HEK293T (cell line): ENCODE measurements at regions not wholly inside any gene's neighbourhood (a gene's known extent, or its start where the extent isn't known, plus 50 kb on each side); places are given as distances from the start of the nearest gene placed in this dataset.

Source experiments
- CTCF ChIA-PET: fragments of 350-600 bp; formaldehyde crosslinking; extraction: SDS; loops from one replicate; lab custom pipeline; 2021; ENCODE audit warnings: antibody characterized with exemption, inconsistent platforms; lab: Yijun Ruan, JAX
- POLR2A ChIA-PET: fragments of 350-600 bp; formaldehyde crosslinking; extraction: SDS; loops from one replicate; lab custom pipeline; 2020; ENCODE audit warnings: antibody characterized with exemption, inconsistent platforms; lab: Yijun Ruan, JAX
- DNase-seq: peaks from one replicate; pipeline ENCODE4 v3.0.0; 2012; ENCODE audit warnings: mixed read lengths; ENCODE audit errors: extremely low spot score
- ARNT ChIP-seq: fragments of 450-650 bp; IDR thresholded peaks from 2 replicates; pipeline ENCODE4 v1.6.1; 2017; ENCODE audit warnings: mild to moderate bottlenecking
- BHLHE40 ChIP-seq: fragments of 450-650 bp; IDR thresholded peaks from 2 replicates; pipeline ENCODE4 v1.6.1; 2016; ENCODE audit warnings: mild to moderate bottlenecking, moderate library complexity, borderline replicate concordance
- CTBP1 ChIP-seq: fragments of 450-650 bp; IDR thresholded peaks from 2 replicates; pipeline ENCODE4 v1.6.1; 2016; ENCODE audit warnings: borderline replicate concordance
- ELF4 ChIP-seq: fragments of 450-650 bp; IDR thresholded peaks from 2 replicates; pipeline ENCODE4 v1.6.1; 2017; ENCODE audit warnings: antibody characterized with exemption
- FOXA1 ChIP-seq: fragments of 450-650 bp; IDR thresholded peaks from 2 replicates; pipeline ENCODE4 v1.6.1; 2016; ENCODE audit warnings: mild to moderate bottlenecking
- FOXK2 ChIP-seq: fragments of 450-650 bp; IDR thresholded peaks from 2 replicates; pipeline ENCODE4 v1.6.1; 2016; ENCODE audit warnings: mild to moderate bottlenecking
- FOXM1 ChIP-seq: fragments of 450-650 bp; IDR thresholded peaks from 2 replicates; pipeline ENCODE4 v1.6.1; 2017; ENCODE audit warnings: mild to moderate bottlenecking, borderline replicate concordance
- HDGF ChIP-seq: fragments of 450-650 bp; IDR thresholded peaks from 2 replicates; pipeline ENCODE4 v1.6.1; 2017; ENCODE audit warnings: antibody characterized with exemption, borderline replicate concordance
- L3MBTL2 ChIP-seq: fragments of 450-650 bp; conservative IDR thresholded peaks from 2 replicates; pipeline ENCODE4 v1.6.1; 2016; ENCODE audit warnings: mild to moderate bottlenecking
- LEF1 ChIP-seq: fragments of 450-650 bp; IDR thresholded peaks from 2 replicates; pipeline ENCODE4 v1.6.1; 2017; ENCODE audit warnings: mild to moderate bottlenecking, borderline replicate concordance
- NFRKB ChIP-seq: fragments of 450-650 bp; IDR thresholded peaks from 2 replicates; pipeline ENCODE4 v1.6.1; 2016; ENCODE audit warnings: mild to moderate bottlenecking, moderate library complexity
- PKNOX1 ChIP-seq: fragments of 450-650 bp; IDR thresholded peaks from 2 replicates; pipeline ENCODE4 v1.6.1; 2016
- SP1 ChIP-seq: fragments of 450-650 bp; IDR thresholded peaks from 2 replicates; pipeline ENCODE4 v1.6.1; 2017
- SUZ12 ChIP-seq: fragments of 450-650 bp; IDR thresholded peaks from 2 replicates; pipeline ENCODE4 v1.6.1; 2016; ENCODE audit warnings: mild to moderate bottlenecking
- TARDBP ChIP-seq: fragments of 450-650 bp; IDR thresholded peaks from 2 replicates; pipeline ENCODE4 v1.6.1; 2016
- ZNF384 ChIP-seq: fragments of 450-650 bp; IDR thresholded peaks from 2 replicates; pipeline ENCODE4 v1.6.1; 2016

GRCh38 chr2:128776461-128777195 is 458.0 kb upstream of the HS6ST1 start:
- TF ChIP-seq ELF4 (no peak), PKNOX1 (no peak), FOXA1 (no peak), FOXK2 (no peak), NFRKB (no peak), BHLHE40 (no peak), SP1 (no peak), ARNT (no peak), TARDBP (no peak), FOXM1 (no peak), SUZ12 (no peak), HDGF (no peak), ZNF384 (no peak), CTBP1 (no peak), LEF1 (no peak), L3MBTL2 (no peak)
- CTCF ChIA-PET, result no interaction called here

GRCh38 chr2:128777196-128778035 is 458.7 kb upstream of the HS6ST1 start:
- DNase-seq, result no peak
- TF ChIP-seq LEF1, result no peak
- no peak for TF ChIP-seq CTBP1
- TF ChIP-seq PKNOX1, result no peak
- no peak for TF ChIP-seq NFRKB
- TF ChIP-seq FOXK2, result no peak
- TF ChIP-seq SUZ12, result no peak
- no peak for TF ChIP-seq HDGF
- TF ChIP-seq BHLHE40, result no peak
- TF ChIP-seq L3MBTL2, result no peak
- no peak for TF ChIP-seq FOXM1
- no peak for TF ChIP-seq FOXA1
- TF ChIP-seq TARDBP, result no peak
- CTCF ChIA-PET, result no interaction called here
- POLR2A ChIA-PET, result no interaction called here

More at GRCh38 chr2:128776461-128777195, 458.0 kb upstream of the HS6ST1 start:
- POLR2A ChIA-PET, result no interaction called here
- DNase-seq, result no peak

GRCh38 chr2:128778843-128779242 is 460.2 kb upstream of the HS6ST1 start:
- CTCF ChIA-PET, result no interaction called here
- DNase-seq, result no peak
- POLR2A ChIA-PET, result no interaction called here
- no peak for TF ChIP-seq SP1

- ChIA-PET CTCF (no interaction called here), POLR2A (no interaction called here)
- DNase-seq, result no peak
- TF ChIP-seq FOXK2 (no peak), SP1 (no peak), ZNF384 (no peak), ELF4 (no peak), HDGF (no peak), FOXA1 (no peak), CTBP1 (no peak), SUZ12 (no peak)
These were observed 460.8 kb upstream of the HS6ST1 start for GRCh38 chr2:128779301-128780095.

GRCh38 chr2:128780434-128781080 is 461.9 kb upstream of the HS6ST1 start:
- POLR2A ChIA-PET, result no interaction called here
- DNase-seq, result no peak
- CTCF ChIA-PET, result no interaction called here
- TF ChIP-seq SUZ12 (no peak), NFRKB (no peak), SP1 (no peak), FOXA1 (no peak), ZNF384 (no peak), FOXM1 (no peak), PKNOX1 (no peak)

- ChIA-PET CTCF (no interaction called here), POLR2A (no interaction called here)
- no peak for DNase-seq
- no peak for TF ChIP-seq ELF4
- no peak for TF ChIP-seq SP1
- no peak for TF ChIP-seq ZNF384
- no peak for TF ChIP-seq CTBP1
- TF ChIP-seq FOXK2, result no peak
- no peak for TF ChIP-seq ARNT
- no peak for TF ChIP-seq L3MBTL2
- TF ChIP-seq SUZ12, result no peak
- TF ChIP-seq NFRKB, result no peak
- TF ChIP-seq PKNOX1, result no peak
- TF ChIP-seq FOXM1, result no peak
- TF ChIP-seq TARDBP, result no peak
- TF ChIP-seq LEF1, result no peak
- no peak for TF ChIP-seq BHLHE40
- no peak for TF ChIP-seq HDGF
- TF ChIP-seq FOXA1, result no peak
These were observed 462.5 kb upstream of the HS6ST1 start for GRCh38 chr2:128781166-128781565.
